Keratinocyte (primary cell): ENCODE measurements at regions not wholly inside any gene's neighbourhood (a gene's known extent, or its start where the extent isn't known, plus 50 kb on each side); places are given as distances from the start of the nearest gene placed in this dataset.

ENCODE experiments used
- EZH2 ChIP-seq: IDR thresholded peaks from one replicate; pipeline ENCODE4 v1.6.1; 2012; ENCODE audit warnings: inconsistent platforms, mild to moderate bottlenecking, low read length, moderate library complexity
- TF ChIP-seq, protein P1 (sequence below), 3 experiments: IDR thresholded peaks in 1 of 3; conservative IDR thresholded peaks in 1 of 3; optimal IDR thresholded peaks in 1 of 3; 2 replicates in 2 of 3; 3 replicates in 1 of 3; pipeline versions ENCODE3 to v1.5.1; 2011; ENCODE audit warnings: low read length in 3 of 3, mild to moderate bottlenecking in 3 of 3, moderate library complexity in 2 of 3, control low read depth in 1 of 3, inconsistent platforms in 1 of 3; ENCODE audit not compliant: insufficient read depth in 2 of 3; ENCODE audit errors: extremely low read depth in 1 of 3

GRCh38 chrX:109218761-109219160 lies 263.1 kb downstream of the GUCY2F start:
- TF ChIP-seq, protein P1, sequence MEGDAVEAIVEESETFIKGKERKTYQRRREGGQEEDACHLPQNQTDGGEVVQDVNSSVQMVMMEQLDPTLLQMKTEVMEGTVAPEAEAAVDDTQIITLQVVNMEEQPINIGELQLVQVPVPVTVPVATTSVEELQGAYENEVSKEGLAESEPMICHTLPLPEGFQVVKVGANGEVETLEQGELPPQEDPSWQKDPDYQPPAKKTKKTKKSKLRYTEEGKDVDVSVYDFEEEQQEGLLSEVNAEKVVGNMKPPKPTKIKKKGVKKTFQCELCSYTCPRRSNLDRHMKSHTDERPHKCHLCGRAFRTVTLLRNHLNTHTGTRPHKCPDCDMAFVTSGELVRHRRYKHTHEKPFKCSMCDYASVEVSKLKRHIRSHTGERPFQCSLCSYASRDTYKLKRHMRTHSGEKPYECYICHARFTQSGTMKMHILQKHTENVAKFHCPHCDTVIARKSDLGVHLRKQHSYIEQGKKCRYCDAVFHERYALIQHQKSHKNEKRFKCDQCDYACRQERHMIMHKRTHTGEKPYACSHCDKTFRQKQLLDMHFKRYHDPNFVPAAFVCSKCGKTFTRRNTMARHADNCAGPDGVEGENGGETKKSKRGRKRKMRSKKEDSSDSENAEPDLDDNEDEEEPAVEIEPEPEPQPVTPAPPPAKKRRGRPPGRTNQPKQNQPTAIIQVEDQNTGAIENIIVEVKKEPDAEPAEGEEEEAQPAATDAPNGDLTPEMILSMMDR (optimal IDR thresholded peaks at IDR 0.05 in 1 of 3, IDR thresholded peaks at IDR 0.05 in 1 of 3, conservative IDR thresholded peaks at IDR 0.05 in 1 of 3; ENCODE audit: extremely low read depth in 1 of 3, insufficient read depth in 2 of 3, low read length in 3 of 3): no peak
- no peak for TF ChIP-seq EZH2
